RCC 7860 (cell line): ENCODE measurements at regions not wholly inside any gene's neighbourhood (a gene's known extent, or its start where the extent isn't known, plus 50 kb on each side); places are given as distances from the start of the nearest gene placed in this dataset.

ENCODE experiments used
- DNase-seq: peaks from one replicate; pipeline ENCODE4 v3.0.0-alpha.2; 2015; ENCODE audit warnings: low spot score
- FAIRE-seq: peaks from 2 replicates; lab custom pipeline; 2012; peaks lifted over from hg19 to GRCh38; lab: Jason Lieb, UNC

DNA sequence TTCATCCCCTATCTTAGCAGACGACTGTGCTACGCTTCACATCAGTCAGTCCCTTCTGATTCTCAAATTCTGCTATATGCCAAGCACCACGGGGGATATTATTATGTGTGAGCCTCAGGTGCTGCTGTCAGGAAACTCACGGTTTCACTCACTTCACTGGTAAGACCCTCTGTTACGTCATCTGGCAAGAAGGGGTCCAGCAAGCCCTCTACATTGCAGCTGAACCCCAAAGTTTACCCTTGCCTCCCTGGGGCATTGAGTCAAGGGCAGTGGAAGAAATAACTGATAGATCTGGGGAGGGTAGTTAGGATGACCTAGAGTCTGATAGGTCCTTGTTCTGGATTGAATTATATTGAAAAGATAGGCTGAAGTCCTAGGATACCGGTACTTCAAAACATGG is 237.4 kb downstream of the RRAGC start:
- no peak for FAIRE-seq
- DNase-seq = no peak

- FAIRE-seq = no peak
- DNase-seq = no peak
Observed at GRCh38 chr1:38616846-38617245, 242.7 kb downstream of the RRAGC start.

DNA sequence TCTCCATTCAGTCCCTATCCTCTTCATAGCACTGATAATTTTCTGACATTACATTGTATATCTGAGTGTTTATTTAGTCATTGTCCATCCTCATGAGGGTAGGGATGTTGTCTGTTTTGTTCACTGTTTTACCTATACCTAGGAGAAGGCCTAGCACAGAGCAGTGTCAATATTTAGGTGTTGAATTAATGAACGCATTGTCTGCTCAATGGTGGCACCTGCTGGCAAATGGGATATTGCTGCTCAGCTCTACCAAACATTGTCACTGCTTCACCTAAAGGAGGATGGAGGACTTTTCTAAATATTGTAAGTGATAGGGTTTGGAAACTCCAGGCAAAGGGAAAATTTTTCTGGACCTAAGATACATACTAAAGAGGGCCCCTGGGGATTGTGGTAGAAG is 243.9 kb downstream of the RRAGC start:
- no peak for DNase-seq
- FAIRE-seq = no peak

DNA sequence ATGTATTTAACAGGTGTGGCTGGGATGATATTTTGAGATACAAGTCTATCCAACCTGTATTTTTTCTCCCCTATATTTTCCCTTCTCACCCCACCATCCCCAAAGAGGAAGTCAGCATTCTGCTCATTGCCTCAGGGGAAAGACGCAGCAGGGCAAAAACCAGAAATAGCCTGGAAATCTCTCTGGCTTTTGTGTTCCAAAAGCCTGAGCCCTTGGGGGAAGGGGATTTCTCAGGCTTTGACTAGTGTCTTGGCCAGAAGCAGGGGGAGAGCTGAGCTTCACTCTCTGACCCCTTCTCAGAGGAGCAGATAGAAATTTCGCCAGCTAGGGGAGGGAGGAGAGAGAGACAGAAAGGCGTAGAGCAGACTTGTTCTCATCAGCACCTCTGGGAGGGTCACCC is 244.7 kb downstream of the RRAGC start:
- FAIRE-seq (no peak), DNase-seq (no peak)

GRCh38 chr1:38613996-38614395 is 245.6 kb downstream of the RRAGC start:
- FAIRE-seq = no peak
- no peak for DNase-seq

- DNase-seq (no peak), FAIRE-seq (no peak)
Observed at GRCh38 chr1:38612951-38613350, 246.6 kb downstream of the RRAGC start.

DNA sequence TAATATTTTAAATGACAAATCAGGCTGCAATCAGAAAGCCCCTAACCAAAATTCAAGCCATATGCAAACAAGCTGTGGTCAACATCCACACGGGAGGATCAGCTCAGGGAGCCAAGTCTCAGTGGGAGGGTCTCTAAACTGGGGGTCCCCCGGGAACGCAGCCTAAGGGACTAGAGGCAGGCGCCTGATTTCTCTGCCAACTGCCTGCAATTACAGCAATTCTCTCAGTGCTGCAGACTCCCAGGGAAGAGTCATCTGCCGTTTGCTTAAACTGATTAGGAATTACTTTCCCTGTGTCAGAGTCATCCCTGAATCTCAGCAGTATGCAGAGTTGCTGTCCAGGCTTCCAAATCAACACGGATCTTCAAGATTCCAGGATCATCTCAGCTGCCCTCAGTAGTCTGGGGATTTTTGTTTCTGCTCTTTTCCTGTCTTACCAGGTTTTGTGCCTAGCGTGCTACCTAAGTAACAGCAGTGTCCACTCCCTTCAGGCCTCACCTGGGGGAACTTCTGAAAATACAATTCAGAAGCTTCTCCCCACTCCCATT is 247.8 kb downstream of the RRAGC start:
- DNase-seq (no peak), FAIRE-seq (no peak)

GRCh38 chr1:38609166-38610025 is 250.2 kb downstream of the RRAGC start:
- DNase-seq (no peak), FAIRE-seq (no peak)

DNA sequence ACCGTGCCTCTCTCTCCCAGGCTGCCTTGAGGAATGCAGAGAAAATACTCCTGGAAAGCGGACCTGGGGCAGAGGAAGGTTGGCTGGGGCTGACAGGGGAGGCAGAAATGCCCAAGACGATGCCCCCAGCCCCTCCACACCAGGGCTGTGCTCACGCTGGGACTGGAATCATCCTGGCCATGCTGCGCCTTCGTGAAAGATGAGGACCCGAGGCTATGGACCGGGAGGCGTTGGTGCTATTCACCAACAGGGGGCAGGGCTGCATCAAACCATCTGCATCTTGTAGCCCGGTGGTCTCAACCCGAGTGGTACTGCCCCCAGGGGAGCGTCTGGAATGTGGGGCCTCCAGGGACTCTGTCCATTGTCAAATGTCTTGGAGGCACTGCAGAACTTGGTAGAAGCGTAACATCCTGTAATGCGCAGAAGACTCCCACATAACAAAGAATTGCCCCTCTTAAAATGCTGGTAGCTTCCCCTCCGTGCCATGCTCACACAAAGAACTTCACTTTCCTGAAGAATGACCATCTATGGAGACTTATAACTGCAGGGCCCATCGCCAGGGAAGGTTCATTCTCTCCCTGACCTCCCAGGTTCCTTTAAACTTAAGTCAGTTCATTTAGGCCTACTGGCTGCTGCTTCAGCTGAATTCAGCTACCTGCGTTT is 251.2 kb downstream of the RRAGC start:
- FAIRE-seq = no peak
- no peak for DNase-seq

DNA sequence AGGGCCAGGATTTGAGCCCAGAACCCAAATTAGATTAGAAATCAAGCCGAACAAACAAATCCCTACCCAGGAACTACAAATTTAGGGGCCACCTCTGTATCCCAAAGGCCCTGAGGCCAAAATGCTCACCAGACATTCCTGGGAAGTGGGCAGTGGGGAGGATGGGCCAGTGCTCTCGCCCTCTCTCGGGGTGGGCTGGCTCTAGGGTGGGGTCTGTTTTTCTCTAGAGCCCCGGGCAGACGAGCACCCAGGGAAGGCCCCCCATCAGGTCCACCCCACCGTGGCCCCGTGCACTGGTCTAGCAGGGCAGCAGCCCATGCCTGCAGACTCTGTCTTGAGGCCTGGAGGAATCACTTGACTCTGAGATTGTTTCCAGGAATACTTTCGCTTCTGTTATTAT is 252.0 kb downstream of the RRAGC start:
- FAIRE-seq (no peak), DNase-seq (no peak)

DNA sequence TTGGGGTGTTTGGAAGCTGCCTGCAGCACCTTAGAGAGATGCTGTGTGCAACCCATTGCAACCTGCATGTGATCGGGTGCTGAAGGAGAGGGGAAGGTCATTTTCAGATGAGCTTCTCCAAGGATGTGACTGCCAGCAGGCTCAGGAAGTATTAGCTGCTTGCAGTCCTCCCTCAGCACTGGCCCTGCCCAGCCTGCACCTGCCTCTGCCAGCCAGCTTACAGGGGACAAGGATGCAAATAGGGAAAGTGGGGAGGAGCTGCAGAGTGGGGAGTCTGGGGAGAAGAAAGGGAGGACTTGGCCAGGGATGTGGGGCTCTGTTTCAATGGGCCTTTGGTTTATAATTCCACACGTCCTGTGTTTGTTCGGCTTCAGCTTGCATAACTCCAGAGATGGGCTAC is 254.5 kb downstream of the RRAGC start:
- DNase-seq (no peak), FAIRE-seq (no peak)

DNA sequence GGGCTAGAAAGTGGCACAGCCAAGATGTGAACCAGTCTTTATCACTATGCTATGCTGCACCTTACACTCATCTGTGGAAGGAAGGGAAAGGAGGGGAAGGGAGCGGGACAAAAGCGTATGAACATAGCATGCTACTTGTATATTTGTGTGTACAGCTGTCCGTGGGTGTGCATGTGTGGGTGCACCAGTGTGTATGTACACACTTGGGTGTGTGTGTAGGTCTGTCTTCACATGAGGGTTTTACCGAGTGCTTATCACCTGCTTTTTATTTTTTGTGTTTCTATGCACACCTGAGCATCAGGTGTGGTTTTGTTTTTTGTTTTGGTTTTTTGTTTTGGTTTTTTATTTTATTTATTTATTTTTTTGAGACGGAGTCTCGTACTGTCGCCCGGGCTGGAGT is 255.7 kb downstream of the RRAGC start:
- DNase-seq (no peak), FAIRE-seq (no peak)

GRCh38 chr1:38600905-38601304 is 258.7 kb downstream of the RRAGC start:
- FAIRE-seq = no peak

DNA sequence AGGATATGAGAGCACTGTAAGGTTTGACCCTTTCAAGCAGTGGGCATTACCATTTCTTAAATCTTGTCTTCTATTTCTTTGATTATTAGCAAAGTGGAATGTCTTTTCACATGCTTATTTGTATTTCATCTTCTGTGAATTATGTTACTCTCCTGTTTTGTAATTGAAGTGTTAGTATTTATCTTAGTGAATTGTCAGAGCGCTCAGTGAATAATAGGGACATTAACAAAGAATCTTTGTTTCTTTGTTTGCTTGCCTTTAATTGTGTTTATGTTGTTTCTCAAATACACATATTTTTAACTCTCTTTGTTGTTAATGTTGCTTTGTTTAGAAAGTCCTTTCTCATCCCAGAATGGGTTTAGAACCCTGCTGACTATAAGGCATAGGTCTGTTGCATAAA is 259.3 kb downstream of the RRAGC start:
- no peak for FAIRE-seq
- DNase-seq = no peak

More at GRCh38 chr1:38600905-38601304, 258.7 kb downstream of the RRAGC start:
- no peak for DNase-seq

- DNase-seq (no peak), FAIRE-seq (no peak)
Observed at GRCh38 chr1:38598118-38598517, 261.5 kb downstream of the RRAGC start.

- DNase-seq (no peak), FAIRE-seq (no peak)
Observed at GRCh38 chr1:38589036-38589435, 270.5 kb downstream of the RRAGC start.

GRCh38 chr1:38587766-38588165 is 271.8 kb downstream of the RRAGC start:
- DNase-seq = no peak
- FAIRE-seq = no peak

GRCh38 chr1:38586993-38587646 is 272.5 kb downstream of the RRAGC start:
- FAIRE-seq = no peak
- no peak for DNase-seq

- FAIRE-seq (no peak), DNase-seq (no peak)
Observed at GRCh38 chr1:38585971-38586370, 273.6 kb downstream of the RRAGC start.

- DNase-seq (no peak), FAIRE-seq (no peak)
Observed at GRCh38 chr1:38585460-38585859, 274.1 kb downstream of the RRAGC start.
